Activated T-cell treated with anti-CD3 and anti-CD28 coated beads, Interleukin-2, amount 50 U/mL, for 4 hours (primary cell): ENCODE measurements at regions not wholly inside any gene's neighbourhood (a gene's known extent, or its start where the extent isn't known, plus 50 kb on each side); places are given as distances from the start of the nearest gene placed in this dataset.

Source experiments
- ATAC-seq, 2 donors: fragments of 200-7000 bp; cut with Tn5 transposase; one replicate each; pipeline ENCODE4 v1.10.0; 2021
- DNase-seq: peaks from one replicate; pipeline ENCODE4 v3.0.0-alpha.2; 2020
- H3K27me3 Mint-ChIP-seq: one replicate; pipeline ENCODE4 v1.8.0; 2021; ENCODE audit warnings: low read depth, mixed read lengths
- H3K36me3 Mint-ChIP-seq: one replicate; pipeline ENCODE4 v1.8.0; 2022; ENCODE audit warnings: mixed read lengths; ENCODE audit not compliant: insufficient read depth
- H3K4me1 Mint-ChIP-seq: one replicate; pipeline ENCODE4 v1.8.0; 2021; ENCODE audit warnings: low read depth, mixed read lengths
- H3K4me3 Mint-ChIP-seq: one replicate; pipeline ENCODE4 v1.8.0; 2021; ENCODE audit warnings: mild to moderate bottlenecking, moderate library complexity, mixed read lengths
- H3K9me3 Mint-ChIP-seq: one replicate; pipeline ENCODE4 v1.8.0; 2021; ENCODE audit warnings: mixed read lengths

GRCh38 chr15:37520882-37521281 lies 413.6 kb upstream of the TMCO5A start:
- Mint-ChIP-seq H3K36me3 (no peaks in the 10 kb centered on the region), H3K4me1 (no peaks in the 10 kb centered on the region), H3K27me3 (peaks cover 1% of the 10 kb centered on the region), H3K9me3 (peaks cover 11% of the 10 kb centered on the region), H3K4me3 (no peak overlapping the region)
- no peak for DNase-seq
- ATAC-seq, result no peak

GRCh38 chr15:37524601-37525000 lies 409.8 kb upstream of the TMCO5A start:
- DNase-seq (no peak), ATAC-seq (no peak)
- peaks cover 1% of the 10 kb centered on the region for H3K27me3 Mint-ChIP-seq
- peaks cover 3% of the 10 kb centered on the region for H3K9me3 Mint-ChIP-seq
- no peak overlapping the region for H3K4me3 Mint-ChIP-seq
- H3K4me1 Mint-ChIP-seq, result no peaks in the 10 kb centered on the region
- no peaks in the 10 kb centered on the region for H3K36me3 Mint-ChIP-seq

GRCh38 chr15:37528432-37528831 lies 406.0 kb upstream of the TMCO5A start:
- H3K4me3 Mint-ChIP-seq, result no peak overlapping the region
- ATAC-seq (no peak), DNase-seq (no peak)
- no peaks in the 10 kb centered on the region for H3K36me3 Mint-ChIP-seq
- peaks cover 3% of the 10 kb centered on the region for H3K9me3 Mint-ChIP-seq
- H3K27me3 Mint-ChIP-seq, result no peaks in the 10 kb centered on the region
- no peaks in the 10 kb centered on the region for H3K4me1 Mint-ChIP-seq

- ATAC-seq (no peak), DNase-seq (no peak)
- H3K9me3 Mint-ChIP-seq, result peaks cover 7% of the 10 kb centered on the region
- H3K4me3 Mint-ChIP-seq, result no peak overlapping the region
- no peaks in the 10 kb centered on the region for H3K36me3 Mint-ChIP-seq
- no peaks in the 10 kb centered on the region for H3K4me1 Mint-ChIP-seq
- no peaks in the 10 kb centered on the region for H3K27me3 Mint-ChIP-seq
Measured at GRCh38 chr15:37536967-37537605, 397.4 kb upstream of the TMCO5A start.

- Mint-ChIP-seq H3K4me1 (no peaks in the 10 kb centered on the region), H3K27me3 (no peaks in the 10 kb centered on the region)
- ATAC-seq, result no peak
Measured at GRCh38 chr15:37537802-37538201, 396.6 kb upstream of the TMCO5A start.

GRCh38 chr15:37548116-37548515 lies 386.3 kb upstream of the TMCO5A start:
- peaks cover 9% of the 10 kb centered on the region for H3K9me3 Mint-ChIP-seq
- no peaks in the 10 kb centered on the region for H3K27me3 Mint-ChIP-seq
- no peak for DNase-seq
- H3K4me1 Mint-ChIP-seq, result no peaks in the 10 kb centered on the region
- ATAC-seq, result no peak
- H3K36me3 Mint-ChIP-seq, result no peaks in the 10 kb centered on the region
- H3K4me3 Mint-ChIP-seq, result no peak overlapping the region

More at GRCh38 chr15:37537802-37538201, 396.6 kb upstream of the TMCO5A start:
- Mint-ChIP-seq H3K36me3 (no peaks in the 10 kb centered on the region), H3K9me3 (peaks cover 7% of the 10 kb centered on the region), H3K4me3 (no peak overlapping the region)
- DNase-seq, result no peak

- no peak for ATAC-seq
- Mint-ChIP-seq H3K36me3 (no peaks in the 10 kb centered on the region), H3K4me1 (no peaks in the 10 kb centered on the region), H3K27me3 (no peaks in the 10 kb centered on the region), H3K4me3 (no peak overlapping the region), H3K9me3 (peaks cover 12% of the 10 kb centered on the region)
- DNase-seq, result no peak
Measured at GRCh38 chr15:37550360-37551024, 383.9 kb upstream of the TMCO5A start.

- H3K4me1 Mint-ChIP-seq, result no peaks in the 10 kb centered on the region
Measured at GRCh38 chr15:37572401-37572800, 362.0 kb upstream of the TMCO5A start.

GRCh38 chr15:37574985-37575384 lies 359.5 kb upstream of the TMCO5A start:
- H3K9me3 Mint-ChIP-seq, result no peaks in the 10 kb centered on the region
- ATAC-seq (no peak), DNase-seq (no peak)
- no peak overlapping the region for H3K4me3 Mint-ChIP-seq
- no peaks in the 10 kb centered on the region for H3K36me3 Mint-ChIP-seq
- no peaks in the 10 kb centered on the region for H3K4me1 Mint-ChIP-seq
- H3K27me3 Mint-ChIP-seq, result no peaks in the 10 kb centered on the region

More at GRCh38 chr15:37572401-37572800, 362.0 kb upstream of the TMCO5A start:
- ATAC-seq, result no peak
- Mint-ChIP-seq H3K36me3 (no peaks in the 10 kb centered on the region), H3K27me3 (no peaks in the 10 kb centered on the region), H3K9me3 (peaks cover 4% of the 10 kb centered on the region), H3K4me3 (no peak overlapping the region)
- no peak for DNase-seq

- H3K36me3 Mint-ChIP-seq, result no peaks in the 10 kb centered on the region
- no peak for ATAC-seq
Measured at GRCh38 chr15:37576952-37577351, 357.5 kb upstream of the TMCO5A start.

GRCh38 chr15:37581866-37582532 lies 352.4 kb upstream of the TMCO5A start:
- H3K27me3 Mint-ChIP-seq, result no peaks in the 10 kb centered on the region
- DNase-seq, result no peak
- no peak overlapping the region for H3K4me3 Mint-ChIP-seq
- no peak for ATAC-seq
- peaks cover 5% of the 10 kb centered on the region for H3K9me3 Mint-ChIP-seq
- H3K4me1 Mint-ChIP-seq, result no peaks in the 10 kb centered on the region
- H3K36me3 Mint-ChIP-seq, result no peaks in the 10 kb centered on the region

More at GRCh38 chr15:37576952-37577351, 357.5 kb upstream of the TMCO5A start:
- no peak for DNase-seq
- H3K4me1 Mint-ChIP-seq, result no peaks in the 10 kb centered on the region
- no peaks in the 10 kb centered on the region for H3K27me3 Mint-ChIP-seq
- no peak overlapping the region for H3K4me3 Mint-ChIP-seq
- H3K9me3 Mint-ChIP-seq, result peaks cover 5% of the 10 kb centered on the region

- Mint-ChIP-seq H3K4me3 (no peak overlapping the region), H3K27me3 (no peaks in the 10 kb centered on the region), H3K4me1 (no peaks in the 10 kb centered on the region), H3K36me3 (no peaks in the 10 kb centered on the region), H3K9me3 (peaks cover 5% of the 10 kb centered on the region)
- no peak for ATAC-seq
- no peak for DNase-seq
Measured at GRCh38 chr15:37582852-37583251, 351.6 kb upstream of the TMCO5A start.

- H3K4me3 Mint-ChIP-seq, result no peak overlapping the region
- H3K9me3 Mint-ChIP-seq, result peaks cover 4% of the 10 kb centered on the region
- no peaks in the 10 kb centered on the region for H3K36me3 Mint-ChIP-seq
- no peaks in the 10 kb centered on the region for H3K27me3 Mint-ChIP-seq
- DNase-seq (no peak), ATAC-seq (no peak)
- H3K4me1 Mint-ChIP-seq, result no peaks in the 10 kb centered on the region
Measured at GRCh38 chr15:37586011-37586583, 348.3 kb upstream of the TMCO5A start.

- Mint-ChIP-seq H3K36me3 (no peaks in the 10 kb centered on the region), H3K27me3 (no peaks in the 10 kb centered on the region), H3K4me3 (no peak overlapping the region), H3K9me3 (no peaks in the 10 kb centered on the region), H3K4me1 (no peaks in the 10 kb centered on the region)
- ATAC-seq, result no peak
- no peak for DNase-seq
Measured at GRCh38 chr15:37586976-37587375, 347.5 kb upstream of the TMCO5A start.
